ENCODE measurements at regions not wholly inside any gene's neighbourhood (a gene's known extent, or its start where the extent isn't known, plus 50 kb on each side); places are given as distances from the start of the nearest gene placed in this dataset.

DNA sequence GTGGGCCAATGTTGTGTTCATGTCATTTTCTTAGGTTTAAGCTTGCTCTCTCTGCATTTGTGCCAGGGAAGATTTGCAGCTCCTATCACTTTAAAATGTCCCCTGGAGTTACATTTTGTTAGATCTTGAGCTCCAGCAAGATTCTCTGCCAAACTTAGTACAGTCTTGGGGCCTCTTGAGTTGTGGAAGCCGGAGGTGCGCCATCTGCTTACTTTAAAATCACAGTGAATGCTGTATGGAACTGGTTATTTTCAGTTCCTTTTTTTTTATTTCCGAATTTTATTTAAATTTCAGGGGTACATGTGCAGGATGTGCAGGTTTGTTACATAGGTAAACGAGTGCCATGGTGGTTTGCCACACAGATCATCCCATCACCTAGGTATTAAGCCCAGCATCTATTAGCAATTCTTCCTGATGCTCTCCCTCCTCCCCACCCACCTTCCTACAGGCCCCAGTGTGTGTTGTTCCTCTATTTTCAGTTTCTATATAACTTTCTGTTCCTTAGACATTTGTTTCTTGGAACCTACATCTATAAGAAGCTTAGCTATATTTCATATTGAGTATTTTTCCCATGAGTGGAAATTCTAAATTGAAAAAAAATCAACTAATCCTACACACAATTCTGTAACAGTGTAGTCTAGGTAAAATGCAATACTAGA, 114.4 kb upstream of the CREB5 start:
- TF ChIP-seq REPIN1 (tag by site-specific recombination; IDR thresholded peaks at IDR 0.05; ENCODE audit: low read depth) (no peak), MYNN (tag by site-specific recombination; IDR thresholded peaks at IDR 0.05; ENCODE audit: borderline replicate concordance) (no peak)
